ENCODE measurements at regions not wholly inside any gene's neighbourhood (a gene's known extent, or its start where the extent isn't known, plus 50 kb on each side); places are given as distances from the start of the nearest gene placed in this dataset.

- TF ChIP-seq TCF7L2 (IDR thresholded peaks at IDR 0.05; ENCODE audit: low read depth, low read length) (no peak), MZF1 (CRISPR knock-in tag; IDR thresholded peaks at IDR 0.05; ENCODE audit: borderline replicate concordance) (no peak), ZNF777 (CRISPR knock-in tag; IDR thresholded peaks at IDR 0.05) (0 out of 2 replicates have a peak, but pooled peaks have one; percentile 5), ZNF3 (CRISPR knock-in tag; IDR thresholded peaks at IDR 0.05) (no peak), ZNF280B (CRISPR knock-in tag; IDR thresholded peaks at IDR 0.05; ENCODE audit: borderline replicate concordance) (no peak), HIVEP1 (CRISPR knock-in tag; IDR thresholded peaks at IDR 0.05) (no peak), POLR2A (IDR thresholded peaks at IDR 0.05; ENCODE audit: insufficient read depth in 1 of 2, low read depth in 2 of 2, low read length in 2 of 2) (peak; percentile 66 to 75), RFX3 (CRISPR knock-in tag; IDR thresholded peaks at IDR 0.05) (no peak), ZNF207 (IDR thresholded peaks at IDR 0.05; ENCODE audit: borderline replicate concordance) (no peak), HCFC1 (IDR thresholded peaks at IDR 0.05; ENCODE audit: low read depth, low read length) (no peak), ZNF678 (CRISPR knock-in tag; IDR thresholded peaks at IDR 0.05) (no peak), THAP7 (CRISPR knock-in tag; IDR thresholded peaks at IDR 0.05) (no peak), NFYC (CRISPR knock-in tag; IDR thresholded peaks at IDR 0.05) (no peak), ZNF496 (CRISPR knock-in tag; IDR thresholded peaks at IDR 0.05; ENCODE audit: insufficient replicate concordance) (no peak), PHF8 (CRISPR knock-in tag; IDR thresholded peaks at IDR 0.05) (no peak; the same call in 1 of the 2 replicates), ZNF431 (CRISPR knock-in tag; IDR thresholded peaks at IDR 0.05; ENCODE audit: borderline replicate concordance, low read depth) (no peak), ZZZ3 (CRISPR knock-in tag; IDR thresholded peaks at IDR 0.05; ENCODE audit: borderline replicate concordance) (no peak), MBNL3 (CRISPR knock-in tag; conservative IDR thresholded peaks at IDR 0.05) (no peak), U2AF1 (optimal IDR thresholded peaks at IDR 0.05; ENCODE audit: low read depth, low read length) (no peak), EEA1 (CRISPR knock-in tag; IDR thresholded peaks at IDR 0.05; ENCODE audit: borderline replicate concordance) (no peak), SPEN (CRISPR knock-in tag; IDR thresholded peaks at IDR 0.05; ENCODE audit: low read depth) (no peak), ZNF138 (CRISPR knock-in tag; IDR thresholded peaks at IDR 0.05; ENCODE audit: low read depth) (no peak), KDM5A (IDR thresholded peaks at IDR 0.05; ENCODE audit: borderline replicate concordance, low read length) (no peak), DR1 (CRISPR knock-in tag; IDR thresholded peaks at IDR 0.05) (no peak), ZNF597 (CRISPR knock-in tag; IDR thresholded peaks at IDR 0.05) (no peak), ZNF329 (CRISPR knock-in tag; IDR thresholded peaks at IDR 0.05; ENCODE audit: low read depth) (no peak), IRX3 (CRISPR knock-in tag; IDR thresholded peaks at IDR 0.05; ENCODE audit: borderline replicate concordance, low read depth) (no peak), EP300 (IDR thresholded peaks at IDR 0.05; ENCODE audit: low read depth in 2 of 2, low read length in 2 of 2) (peak in 1 of 2 experiments; percentile 69; a peak in 2 of 4 replicates), EP300 (CRISPR knock-in tag; IDR thresholded peaks at IDR 0.05; ENCODE audit: borderline replicate concordance) (0 out of 2 replicates have a peak, but pooled peaks have one; percentile 26)
These were observed 127.7 kb upstream of the MAX start (continued) for GRCh38 chr14:65229748-65230728.
